ENCODE measurements at regions not wholly inside any gene's neighbourhood (a gene's known extent, or its start where the extent isn't known, plus 50 kb on each side); places are given as distances from the start of the nearest gene placed in this dataset.

DNA sequence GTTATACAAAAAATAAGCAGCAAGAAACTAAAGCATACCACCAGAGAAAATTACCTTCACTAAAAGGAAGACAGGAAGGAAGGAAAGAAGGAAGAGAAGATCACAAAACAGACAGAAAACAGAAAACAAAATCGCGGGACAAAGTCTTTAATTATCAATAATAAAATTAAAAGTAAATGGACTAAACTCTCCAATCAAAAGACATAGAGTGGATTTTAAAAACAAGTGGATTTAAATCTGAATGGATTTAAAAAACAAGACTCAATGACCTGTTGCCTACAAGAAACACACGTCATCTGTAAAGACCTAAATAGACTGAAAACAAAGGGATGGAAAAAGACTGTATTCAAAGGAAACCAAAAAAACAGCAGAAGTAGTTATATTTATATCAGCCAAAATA, 75.7 kb upstream of the MAGI3 start:
- Histone ChIP-seq H4K20me1 (ENCODE audit: insufficient read depth, low read length) (no peaks in the 10 kb centered on the region), H3K27ac (ENCODE audit: low read length) (no peak overlapping the region), H3F3A (ENCODE audit: insufficient read depth, low read length) (no peaks in the 10 kb centered on the region), H3K9me3 (replicated peaks; ENCODE audit: insufficient read depth, low read length) (no peaks in the 10 kb centered on the region), H3K4me1 (ENCODE audit: low read length) (no peaks in the 10 kb centered on the region), H3K4me3 (ENCODE audit: low read length) (no peak overlapping the region), H3K9ac (ENCODE audit: low read length) (no peak overlapping the region), H3K9me2 (replicated peaks; ENCODE audit: insufficient read depth, low read length) (no peaks in the 10 kb centered on the region), H3K36me3 (replicated peaks; ENCODE audit: insufficient read depth, low read length) (no peaks in the 10 kb centered on the region), H3K4me2 (ENCODE audit: low read depth, low read length) (no peak overlapping the region), H2AFZ (ENCODE audit: low read length) (no peak overlapping the region), H3K79me2 (ENCODE audit: low read length) (no peaks in the 10 kb centered on the region), H3K27me3 (replicated peaks; ENCODE audit: insufficient read depth, low read length) (no peaks in the 10 kb centered on the region)
- TF ChIP-seq EZH2 (optimal IDR thresholded peaks at IDR 0.05; ENCODE audit: low read depth, low read length) = no peak
- no peak for TF ChIP-seq EZH2phosphoT487 (IDR thresholded peaks at IDR 0.05; ENCODE audit: low read length)
- TF ChIP-seq, protein P1, sequence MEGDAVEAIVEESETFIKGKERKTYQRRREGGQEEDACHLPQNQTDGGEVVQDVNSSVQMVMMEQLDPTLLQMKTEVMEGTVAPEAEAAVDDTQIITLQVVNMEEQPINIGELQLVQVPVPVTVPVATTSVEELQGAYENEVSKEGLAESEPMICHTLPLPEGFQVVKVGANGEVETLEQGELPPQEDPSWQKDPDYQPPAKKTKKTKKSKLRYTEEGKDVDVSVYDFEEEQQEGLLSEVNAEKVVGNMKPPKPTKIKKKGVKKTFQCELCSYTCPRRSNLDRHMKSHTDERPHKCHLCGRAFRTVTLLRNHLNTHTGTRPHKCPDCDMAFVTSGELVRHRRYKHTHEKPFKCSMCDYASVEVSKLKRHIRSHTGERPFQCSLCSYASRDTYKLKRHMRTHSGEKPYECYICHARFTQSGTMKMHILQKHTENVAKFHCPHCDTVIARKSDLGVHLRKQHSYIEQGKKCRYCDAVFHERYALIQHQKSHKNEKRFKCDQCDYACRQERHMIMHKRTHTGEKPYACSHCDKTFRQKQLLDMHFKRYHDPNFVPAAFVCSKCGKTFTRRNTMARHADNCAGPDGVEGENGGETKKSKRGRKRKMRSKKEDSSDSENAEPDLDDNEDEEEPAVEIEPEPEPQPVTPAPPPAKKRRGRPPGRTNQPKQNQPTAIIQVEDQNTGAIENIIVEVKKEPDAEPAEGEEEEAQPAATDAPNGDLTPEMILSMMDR (IDR thresholded peaks at IDR 0.05; ENCODE audit: low read length) = no peak
- DNase-seq = no peak

DNA sequence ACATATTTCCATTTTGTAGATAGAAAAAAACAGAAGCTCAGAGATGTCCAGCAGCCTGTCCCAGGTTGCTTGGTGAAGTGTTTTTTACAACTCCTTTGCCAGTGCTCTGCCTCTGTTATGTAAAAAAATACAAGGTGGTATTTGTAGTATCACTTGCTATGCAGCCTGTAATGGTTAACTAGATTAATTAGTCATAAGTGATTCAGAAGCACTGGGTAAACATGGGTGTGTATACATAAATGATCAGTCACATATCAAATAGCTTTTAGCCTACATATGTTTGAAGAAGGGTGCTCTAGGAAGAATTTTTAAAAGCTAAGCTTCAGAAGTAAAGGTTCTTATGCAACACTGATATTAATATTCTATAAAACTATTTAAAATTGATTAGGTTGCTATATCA, 70.0 kb upstream of the MAGI3 start:
- DNase-seq = no peak
- H3K27ac ChIP-seq (ENCODE audit: low read length) = no peak overlapping the region
- H3K4me3 ChIP-seq (ENCODE audit: low read length) = no peak overlapping the region
- H2AFZ ChIP-seq (ENCODE audit: low read length) = no peak overlapping the region
- H3K4me2 ChIP-seq (ENCODE audit: low read depth, low read length) = no peak overlapping the region
- H3K9me3 ChIP-seq (replicated peaks; ENCODE audit: insufficient read depth, low read length) = no peaks in the 10 kb centered on the region
- no peaks in the 10 kb centered on the region for H3K36me3 ChIP-seq (replicated peaks; ENCODE audit: insufficient read depth, low read length)
- no peaks in the 10 kb centered on the region for H3K79me2 ChIP-seq (ENCODE audit: low read length)
- no peaks in the 10 kb centered on the region for H3K27me3 ChIP-seq (replicated peaks; ENCODE audit: insufficient read depth, low read length)
- no peaks in the 10 kb centered on the region for H4K20me1 ChIP-seq (ENCODE audit: insufficient read depth, low read length)
- TF ChIP-seq, protein P1 (IDR thresholded peaks at IDR 0.05; ENCODE audit: low read length) = no peak
- TF ChIP-seq EZH2phosphoT487 (IDR thresholded peaks at IDR 0.05; ENCODE audit: low read length) (no peak), EZH2 (optimal IDR thresholded peaks at IDR 0.05; ENCODE audit: low read depth, low read length) (no peak)
- no peaks in the 10 kb centered on the region for H3F3A ChIP-seq (ENCODE audit: insufficient read depth, low read length)
- H3K4me1 ChIP-seq (ENCODE audit: low read length) = no peaks in the 10 kb centered on the region
- no peak overlapping the region for H3K9ac ChIP-seq (ENCODE audit: low read length)
- no peaks in the 10 kb centered on the region for H3K9me2 ChIP-seq (replicated peaks; ENCODE audit: insufficient read depth, low read length)

DNA sequence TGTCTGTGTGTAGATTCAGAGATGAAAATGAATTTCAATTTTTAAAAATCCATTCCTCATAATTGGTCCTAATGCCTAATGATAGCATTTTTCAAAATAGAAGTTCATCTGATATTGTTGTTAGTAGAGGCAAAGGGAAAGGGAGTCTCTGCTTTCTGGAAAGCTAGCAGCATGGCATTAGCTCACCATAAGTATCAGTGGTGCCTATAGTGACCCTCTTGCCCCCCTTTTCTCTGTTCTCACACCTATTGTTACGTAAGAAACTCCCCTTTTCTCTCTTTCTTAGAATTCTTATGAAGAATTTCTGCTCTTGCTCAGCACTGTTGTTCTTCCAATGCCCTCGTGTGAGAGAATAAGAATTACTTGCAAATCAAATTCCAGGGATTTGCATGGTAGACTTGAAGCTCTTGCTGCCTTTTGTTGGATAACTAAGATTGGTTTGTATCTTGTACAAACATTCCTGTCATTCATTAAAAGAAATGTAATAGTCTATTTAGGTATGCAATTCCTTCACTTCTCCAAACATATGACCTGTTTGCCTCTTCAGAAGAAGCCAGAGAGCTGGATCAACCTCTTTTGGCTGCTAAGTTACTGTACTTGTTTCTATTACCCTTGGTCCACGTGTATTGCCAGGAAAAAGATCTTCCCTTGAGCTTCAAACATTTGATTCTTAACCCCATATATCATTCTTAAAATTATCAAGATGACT, 69.2 kb upstream of the MAGI3 start:
- DNase-seq = no peak
- Histone ChIP-seq H3F3A (ENCODE audit: insufficient read depth, low read length) (no peaks in the 10 kb centered on the region), H4K20me1 (ENCODE audit: insufficient read depth, low read length) (no peaks in the 10 kb centered on the region), H3K9ac (ENCODE audit: low read length) (no peak overlapping the region), H3K27ac (ENCODE audit: low read length) (no peak overlapping the region), H3K9me2 (replicated peaks; ENCODE audit: insufficient read depth, low read length) (no peaks in the 10 kb centered on the region), H3K36me3 (replicated peaks; ENCODE audit: insufficient read depth, low read length) (no peaks in the 10 kb centered on the region), H3K4me3 (ENCODE audit: low read length) (no peak overlapping the region), H3K9me3 (replicated peaks; ENCODE audit: insufficient read depth, low read length) (no peaks in the 10 kb centered on the region), H3K4me1 (ENCODE audit: low read length) (no peaks in the 10 kb centered on the region), H3K4me2 (ENCODE audit: low read depth, low read length) (no peak overlapping the region), H3K27me3 (replicated peaks; ENCODE audit: insufficient read depth, low read length) (no peaks in the 10 kb centered on the region), H2AFZ (ENCODE audit: low read length) (no peak overlapping the region), H3K79me2 (ENCODE audit: low read length) (no peaks in the 10 kb centered on the region)
- TF ChIP-seq EZH2phosphoT487 (IDR thresholded peaks at IDR 0.05; ENCODE audit: low read length) (no peak), EZH2 (optimal IDR thresholded peaks at IDR 0.05; ENCODE audit: low read depth, low read length) (no peak)
- TF ChIP-seq, protein P1 (IDR thresholded peaks at IDR 0.05; ENCODE audit: low read length) = no peak
